ENCODE measurements at regions not wholly inside any gene's neighbourhood (a gene's known extent, or its start where the extent isn't known, plus 50 kb on each side); places are given as distances from the start of the nearest gene placed in this dataset.

- TF ChIP-seq CTCF (IDR thresholded peaks at IDR 0.05), result no peak
- no peak for TF ChIP-seq POLR2A (IDR thresholded peaks at IDR 0.05)
These were observed 104.4 kb upstream of the KHDRBS2 start for GRCh38 chr6:62390401-62390800.
